K562 (cell line): ENCODE measurements at regions not wholly inside any gene's neighbourhood (a gene's known extent, or its start where the extent isn't known, plus 50 kb on each side); places are given as distances from the start of the nearest gene placed in this dataset.

Experiments
- CTBP1 ChIP-seq: fragments of 450-650 bp; IDR thresholded peaks from 2 replicates; pipeline ENCODE4 v1.6.1; 2016; ENCODE audit warnings: borderline replicate concordance
- CTCF ChIP-seq, 3 experiments: IDR thresholded peaks in 2 of 3; conservative IDR thresholded peaks in 1 of 3; 2 replicates each; pipeline ENCODE4 v1.5.1; 2011 to 2012; ENCODE audit warnings: low read length in 3 of 3, mild to moderate bottlenecking in 3 of 3, control low read depth in 2 of 3, improper control_type of control experiment in 1 of 3, inconsistent platforms in 1 of 3, low read depth in 1 of 3, mixed read lengths in 1 of 3, moderate library complexity in 1 of 3; ENCODE audit not compliant: insufficient read depth in 2 of 3
- EZH2 ChIP-seq: IDR thresholded peaks from 2 replicates; pipeline ENCODE4 v1.6.1; 2012; ENCODE audit warnings: low read depth, mild to moderate bottlenecking, inconsistent platforms, low read length, borderline replicate concordance
- FOXA1 ChIP-seq: fragments of 450-650 bp; IDR thresholded peaks from 2 replicates; pipeline ENCODE4 v1.6.1; 2016; ENCODE audit warnings: mild to moderate bottlenecking, borderline replicate concordance
- FOXK1 ChIP-seq: sonication (generic); formaldehyde crosslinking; IDR thresholded peaks from 2 replicates; pipeline ENCODE4 v1.8.0; 2022; ENCODE audit warnings: missing genetic modification reagents, mild to moderate bottlenecking, borderline replicate concordance
- GABPB1 ChIP-seq: sonication (generic); formaldehyde crosslinking; IDR thresholded peaks from 2 replicates; pipeline ENCODE4 v1.8.0; 2022; ENCODE audit warnings: mild to moderate bottlenecking, missing genetic modification reagents
- KLF16 ChIP-seq: IDR thresholded peaks from 2 replicates; pipeline ENCODE4 v1.6.1; 2016; ENCODE audit warnings: antibody characterized with exemption
- L3MBTL2 ChIP-seq: fragments of 450-650 bp; IDR thresholded peaks from 2 replicates; pipeline ENCODE4 v1.6.1; 2016; ENCODE audit warnings: mild to moderate bottlenecking, moderate library complexity
- LCOR ChIP-seq: sonication (generic); formaldehyde crosslinking; IDR thresholded peaks from 2 replicates; pipeline ENCODE4 v1.8.0; 2022; ENCODE audit warnings: mild to moderate bottlenecking, missing genetic modification reagents
- NCOR1 ChIP-seq: fragments of 450-650 bp; IDR thresholded peaks from 2 replicates; pipeline ENCODE4 v1.6.1; 2016; ENCODE audit warnings: mild to moderate bottlenecking, moderate library complexity
- PATZ1 ChIP-seq: fragments of 250-450 bp; sonication (Bioruptor Pico); IDR thresholded peaks from 2 replicates; pipeline ENCODE4 v1.5.0; 2020; ENCODE audit warnings: mild to moderate bottlenecking, borderline replicate concordance
- POLR2AphosphoS5 ChIP-seq: IDR thresholded peaks from 2 replicates; pipeline ENCODE4 v1.6.1; 2011; ENCODE audit warnings: mild to moderate bottlenecking, low read depth, low read length, moderate library complexity; ENCODE audit not compliant: control insufficient read depth, insufficient read depth
- ZBTB8A ChIP-seq: fragments of 450-650 bp; IDR thresholded peaks from 2 replicates; pipeline ENCODE4 v1.6.1; 2018; ENCODE audit warnings: mild to moderate bottlenecking, moderate library complexity; ENCODE audit not compliant: partially characterized antibody
- ZNF551 ChIP-seq: fragments of 250-450 bp; sonication (Bioruptor Pico); IDR thresholded peaks from 2 replicates; pipeline ENCODE4 v1.5.0; 2021; ENCODE audit warnings: mild to moderate bottlenecking, moderate library complexity

- TF ChIP-seq ZNF551 (CRISPR knock-in tag) (no peak), EZH2 (no peak), FOXA1 (no peak), KLF16 (no peak), CTCF (IDR thresholded peaks at IDR 0.05 in 2 of 3, conservative IDR thresholded peaks at IDR 0.05 in 1 of 3; ENCODE audit: insufficient read depth in 2 of 3, low read depth in 1 of 3, low read length in 3 of 3) (no peak), CTBP1 (no peak), NCOR1 (no peak), GABPB1 (CRISPR knock-in tag) (no peak), L3MBTL2 (no peak), POLR2AphosphoS5 (no peak), LCOR (CRISPR knock-in tag) (no peak), FOXK1 (CRISPR knock-in tag) (no peak), PATZ1 (CRISPR knock-in tag) (no peak), ZBTB8A (no peak)
Measured at GRCh38 chr20:53764415-53764800, 170.8 kb upstream of the ZNF217 start.
